ENCODE measurements at regions not wholly inside any gene's neighbourhood (a gene's known extent, or its start where the extent isn't known, plus 50 kb on each side); places are given as distances from the start of the nearest gene placed in this dataset.
"Not testable (repeated sequence)": the region's sequence is repeated elsewhere in the genome, so short reads cannot be mapped to it uniquely, and the experiment has no call there.

- Histone ChIP-seq H3K4me1 (ENCODE audit: insufficient read depth, insufficient read length) (no peaks in the 10 kb centered on the region), H3K4me3 (ENCODE audit: insufficient read length, low read depth) (no peak overlapping the region), H3K36me3 (ENCODE audit: insufficient read depth, insufficient read length, low read length) (no peaks in the 10 kb centered on the region), H3K27me3 (ENCODE audit: insufficient read depth, insufficient read length) (no peaks in the 10 kb centered on the region), H3K9me3 (ENCODE audit: insufficient read depth, low read length) (peaks cover 7% of the 10 kb centered on the region; the same call in 1 of the 2 replicates), H3K9ac (ENCODE audit: insufficient read length, low read depth) (no peak overlapping the region)
- DNase-seq (ENCODE audit: low read depth, low spot score), result no peak
- TF ChIP-seq YY1 (IDR thresholded peaks at IDR 0.05; ENCODE audit: insufficient read depth, insufficient read length) (no peak), SUZ12 (IDR thresholded peaks at IDR 0.05; ENCODE audit: extremely low read depth, insufficient read depth, insufficient read length) (no peak), ZNF274 (IDR thresholded peaks at IDR 0.05; ENCODE audit: low read depth, low read length) (no peak)
Observed at GRCh38 chr18:39232937-39233336, 1667.3 kb upstream of the CELF4 start.

GRCh38 chr18:39232490-39232889 lies 1666.9 kb upstream of the CELF4 start:
- TF ChIP-seq YY1 (IDR thresholded peaks at IDR 0.05; ENCODE audit: insufficient read depth, insufficient read length), result no peak
- no peak for TF ChIP-seq SUZ12 (IDR thresholded peaks at IDR 0.05; ENCODE audit: extremely low read depth, insufficient read depth, insufficient read length)
- no peak for TF ChIP-seq ZNF274 (IDR thresholded peaks at IDR 0.05; ENCODE audit: low read depth, low read length)
- peaks cover 7% of the 10 kb centered on the region; the same call in 1 of the 2 replicates for H3K9me3 ChIP-seq (ENCODE audit: insufficient read depth, low read length)
- H3K4me3 ChIP-seq (ENCODE audit: insufficient read length, low read depth), result no peak overlapping the region
- H3K9ac ChIP-seq (ENCODE audit: insufficient read length, low read depth), result no peak overlapping the region
- no peak for DNase-seq (ENCODE audit: low read depth, low spot score)
- no peaks in the 10 kb centered on the region for H3K36me3 ChIP-seq (ENCODE audit: insufficient read depth, insufficient read length, low read length)
- H3K27me3 ChIP-seq (ENCODE audit: insufficient read depth, insufficient read length), result no peaks in the 10 kb centered on the region
- no peaks in the 10 kb centered on the region for H3K4me1 ChIP-seq (ENCODE audit: insufficient read depth, insufficient read length)

- Histone ChIP-seq H3K4me1 (ENCODE audit: insufficient read depth, insufficient read length) (no peaks in the 10 kb centered on the region), H3K27me3 (ENCODE audit: insufficient read depth, insufficient read length) (no peaks in the 10 kb centered on the region), H3K9ac (ENCODE audit: insufficient read length, low read depth) (no peak overlapping the region), H3K36me3 (ENCODE audit: insufficient read depth, insufficient read length, low read length) (no peaks in the 10 kb centered on the region), H3K9me3 (ENCODE audit: insufficient read depth, low read length) (peaks cover 4% of the 10 kb centered on the region; the same call in 1 of the 2 replicates), H3K4me3 (ENCODE audit: insufficient read length, low read depth) (no peak overlapping the region)
- TF ChIP-seq SUZ12 (IDR thresholded peaks at IDR 0.05; ENCODE audit: extremely low read depth, insufficient read depth, insufficient read length), result no peak
- no peak for TF ChIP-seq YY1 (IDR thresholded peaks at IDR 0.05; ENCODE audit: insufficient read depth, insufficient read length)
- no peak for TF ChIP-seq ZNF274 (IDR thresholded peaks at IDR 0.05; ENCODE audit: low read depth, low read length)
- no peak for DNase-seq (ENCODE audit: low read depth, low spot score)
Observed at GRCh38 chr18:39230086-39230803, 1664.6 kb upstream of the CELF4 start.

GRCh38 chr18:39227769-39228168 lies 1662.2 kb upstream of the CELF4 start:
- not testable (repeated sequence) for H3K9me3 ChIP-seq (ENCODE audit: insufficient read depth, low read length); H3K4me1 ChIP-seq (ENCODE audit: insufficient read depth, insufficient read length); DNase-seq (ENCODE audit: low read depth, low spot score); H3K9ac ChIP-seq (ENCODE audit: insufficient read length, low read depth); H3K27me3 ChIP-seq (ENCODE audit: insufficient read depth, insufficient read length); H3K4me3 ChIP-seq (ENCODE audit: insufficient read length, low read depth); H3K36me3 ChIP-seq (ENCODE audit: insufficient read depth, insufficient read length, low read length)

- H3K4me1 ChIP-seq (ENCODE audit: insufficient read depth, insufficient read length), result no peaks in the 10 kb centered on the region
- DNase-seq (ENCODE audit: low read depth, low spot score), result no peak
- H3K9ac ChIP-seq (ENCODE audit: insufficient read length, low read depth), result no peak overlapping the region
- no peak overlapping the region for H3K4me3 ChIP-seq (ENCODE audit: insufficient read length, low read depth)
- no peaks in the 10 kb centered on the region for H3K27me3 ChIP-seq (ENCODE audit: insufficient read depth, insufficient read length)
- no peaks in the 10 kb centered on the region for H3K9me3 ChIP-seq (ENCODE audit: insufficient read depth, low read length)
- H3K36me3 ChIP-seq (ENCODE audit: insufficient read depth, insufficient read length, low read length), result no peaks in the 10 kb centered on the region
- TF ChIP-seq YY1 (IDR thresholded peaks at IDR 0.05; ENCODE audit: insufficient read depth, insufficient read length) (no peak), SUZ12 (IDR thresholded peaks at IDR 0.05; ENCODE audit: extremely low read depth, insufficient read depth, insufficient read length) (no peak)
Observed at GRCh38 chr18:39225373-39225772, 1659.8 kb upstream of the CELF4 start.

GRCh38 chr18:39223283-39223682 lies 1657.7 kb upstream of the CELF4 start:
- Histone ChIP-seq H3K36me3 (ENCODE audit: insufficient read depth, insufficient read length, low read length) (no peaks in the 10 kb centered on the region), H3K27me3 (ENCODE audit: insufficient read depth, insufficient read length) (no peaks in the 10 kb centered on the region), H3K9ac (ENCODE audit: insufficient read length, low read depth) (no peak overlapping the region), H3K9me3 (ENCODE audit: insufficient read depth, low read length) (no peaks in the 10 kb centered on the region), H3K4me1 (ENCODE audit: insufficient read depth, insufficient read length) (no peaks in the 10 kb centered on the region), H3K4me3 (ENCODE audit: insufficient read length, low read depth) (no peak overlapping the region)
- no peak for TF ChIP-seq SUZ12 (IDR thresholded peaks at IDR 0.05; ENCODE audit: extremely low read depth, insufficient read depth, insufficient read length)
- TF ChIP-seq ZNF274 (IDR thresholded peaks at IDR 0.05; ENCODE audit: low read depth, low read length), result no peak
- no peak for TF ChIP-seq YY1 (IDR thresholded peaks at IDR 0.05; ENCODE audit: insufficient read depth, insufficient read length)
- DNase-seq (ENCODE audit: low read depth, low spot score), result no peak

- no peaks in the 10 kb centered on the region for H3K27me3 ChIP-seq (ENCODE audit: insufficient read depth, insufficient read length)
- H3K4me1 ChIP-seq (ENCODE audit: insufficient read depth, insufficient read length), result no peaks in the 10 kb centered on the region
- no peak overlapping the region for H3K9ac ChIP-seq (ENCODE audit: insufficient read length, low read depth)
- TF ChIP-seq YY1 (IDR thresholded peaks at IDR 0.05; ENCODE audit: insufficient read depth, insufficient read length) (no peak), SUZ12 (IDR thresholded peaks at IDR 0.05; ENCODE audit: extremely low read depth, insufficient read depth, insufficient read length) (no peak), ZNF274 (IDR thresholded peaks at IDR 0.05; ENCODE audit: low read depth, low read length) (no peak)
- H3K36me3 ChIP-seq (ENCODE audit: insufficient read depth, insufficient read length, low read length), result no peaks in the 10 kb centered on the region
- DNase-seq (ENCODE audit: low read depth, low spot score), result no peak
- H3K9me3 ChIP-seq (ENCODE audit: insufficient read depth, low read length), result no peaks in the 10 kb centered on the region
- no peak overlapping the region for H3K4me3 ChIP-seq (ENCODE audit: insufficient read length, low read depth)
Observed at GRCh38 chr18:39215920-39216319, 1650.3 kb upstream of the CELF4 start.

Measured in NT2/D1 (cell line).